ENCODE measurements at regions not wholly inside any gene's neighbourhood (a gene's known extent, or its start where the extent isn't known, plus 50 kb on each side); places are given as distances from the start of the nearest gene placed in this dataset.
A peak's percentile ranks its signal among the peaks of the same experiment; 100 is the strongest.

GRCh38 chr17:34527908-34528470, 51.4 kb upstream of the TMEM132E start:
- H3K9me3 Mint-ChIP-seq = no peaks in the 10 kb centered on the region
- peaks cover 32% of the 10 kb centered on the region for H3K27me3 Mint-ChIP-seq
- no peak overlapping the region for H3K27ac Mint-ChIP-seq
- no peaks in the 10 kb centered on the region for H3K36me3 Mint-ChIP-seq (ENCODE audit: low read depth)
- ATAC-seq (replicated peaks) = no peak
- no peaks in the 10 kb centered on the region for H3K4me1 Mint-ChIP-seq
- H3K4me3 Mint-ChIP-seq = no peak overlapping the region

GRCh38 chr17:34527136-34527907, 52.1 kb upstream of the TMEM132E start:
- H3K27me3 Mint-ChIP-seq = peaks cover 32% of the 10 kb centered on the region
- H3K9me3 Mint-ChIP-seq = no peaks in the 10 kb centered on the region
- H3K36me3 Mint-ChIP-seq (ENCODE audit: low read depth) = no peaks in the 10 kb centered on the region
- H3K4me3 Mint-ChIP-seq = no peak overlapping the region
- H3K27ac Mint-ChIP-seq = no peak overlapping the region
- no peaks in the 10 kb centered on the region for H3K4me1 Mint-ChIP-seq
- ATAC-seq (replicated peaks) = no peak

GRCh38 chr17:34525651-34526050, 53.7 kb upstream of the TMEM132E start:
- no peak overlapping the region for H3K27ac Mint-ChIP-seq
- H3K36me3 Mint-ChIP-seq (ENCODE audit: low read depth) = no peaks in the 10 kb centered on the region
- ATAC-seq (replicated peaks) = no peak
- H3K4me1 Mint-ChIP-seq = no peaks in the 10 kb centered on the region
- peaks cover 27% of the 10 kb centered on the region for H3K27me3 Mint-ChIP-seq
- H3K4me3 Mint-ChIP-seq = no peak overlapping the region
- no peaks in the 10 kb centered on the region for H3K9me3 Mint-ChIP-seq

GRCh38 chr17:34521955-34522354, 57.4 kb upstream of the TMEM132E start:
- Mint-ChIP-seq H3K36me3 (ENCODE audit: low read depth) (no peaks in the 10 kb centered on the region), H3K27me3 (peaks cover 10% of the 10 kb centered on the region), H3K4me1 (no peaks in the 10 kb centered on the region), H3K9me3 (no peaks in the 10 kb centered on the region), H3K4me3 (no peak overlapping the region), H3K27ac (no peak overlapping the region)
- ATAC-seq (replicated peaks) = no peak

GRCh38 chr17:34519282-34519681, 60.1 kb upstream of the TMEM132E start:
- Mint-ChIP-seq H3K4me1 (no peaks in the 10 kb centered on the region), H3K4me3 (no peak overlapping the region), H3K27ac (no peak overlapping the region), H3K36me3 (ENCODE audit: low read depth) (no peaks in the 10 kb centered on the region), H3K9me3 (no peaks in the 10 kb centered on the region), H3K27me3 (peaks cover 19% of the 10 kb centered on the region)
- no peak for ATAC-seq (replicated peaks)

- Mint-ChIP-seq H3K27ac (no peak overlapping the region), H3K36me3 (ENCODE audit: low read depth) (no peaks in the 10 kb centered on the region)
- ATAC-seq (replicated peaks) = no peak
Measured at GRCh38 chr17:34517406-34517805, 62.0 kb upstream of the TMEM132E start.

GRCh38 chr17:34511931-34512330, 67.5 kb upstream of the TMEM132E start:
- Mint-ChIP-seq H3K4me3 (no peak overlapping the region), H3K27ac (no peak overlapping the region), H3K4me1 (no peaks in the 10 kb centered on the region), H3K9me3 (no peaks in the 10 kb centered on the region), H3K36me3 (ENCODE audit: low read depth) (no peaks in the 10 kb centered on the region), H3K27me3 (peaks cover 40% of the 10 kb centered on the region)
- ATAC-seq (replicated peaks) = no peak

More at GRCh38 chr17:34517406-34517805, 62.0 kb upstream of the TMEM132E start:
- Mint-ChIP-seq H3K9me3 (no peaks in the 10 kb centered on the region), H3K27me3 (peaks cover 21% of the 10 kb centered on the region), H3K4me1 (no peaks in the 10 kb centered on the region), H3K4me3 (no peak overlapping the region)

- no peak for ATAC-seq (replicated peaks)
- no peaks in the 10 kb centered on the region for H3K36me3 Mint-ChIP-seq (ENCODE audit: low read depth)
- no peak overlapping the region for H3K27ac Mint-ChIP-seq
- H3K4me3 Mint-ChIP-seq = no peak overlapping the region
- H3K9me3 Mint-ChIP-seq = no peaks in the 10 kb centered on the region
- peaks cover 44% of the 10 kb centered on the region for H3K27me3 Mint-ChIP-seq
- H3K4me1 Mint-ChIP-seq = no peaks in the 10 kb centered on the region
Measured at GRCh38 chr17:34511265-34511664, 68.1 kb upstream of the TMEM132E start.

- H3K4me3 Mint-ChIP-seq = no peak overlapping the region
- peak; percentile 50 for ATAC-seq (replicated peaks)
- no peaks in the 10 kb centered on the region for H3K4me1 Mint-ChIP-seq
- H3K36me3 Mint-ChIP-seq (ENCODE audit: low read depth) = no peaks in the 10 kb centered on the region
- peaks cover 51% of the 10 kb centered on the region for H3K27me3 Mint-ChIP-seq
- H3K27ac Mint-ChIP-seq = no peak overlapping the region
- no peaks in the 10 kb centered on the region for H3K9me3 Mint-ChIP-seq
Measured at GRCh38 chr17:34504814-34505484, 74.4 kb upstream of the TMEM132E start.

GRCh38 chr17:34503528-34504195, 75.7 kb upstream of the TMEM132E start:
- ATAC-seq (replicated peaks) = peak; percentile 49
- H3K4me1 Mint-ChIP-seq = no peaks in the 10 kb centered on the region
- no peak overlapping the region for H3K27ac Mint-ChIP-seq
- H3K27me3 Mint-ChIP-seq = peaks cover 44% of the 10 kb centered on the region
- H3K9me3 Mint-ChIP-seq = no peaks in the 10 kb centered on the region
- no peaks in the 10 kb centered on the region for H3K36me3 Mint-ChIP-seq (ENCODE audit: low read depth)
- H3K4me3 Mint-ChIP-seq = no peak overlapping the region

GRCh38 chr17:34502426-34502825, 77.0 kb upstream of the TMEM132E start:
- no peak overlapping the region for H3K27ac Mint-ChIP-seq
- H3K4me3 Mint-ChIP-seq = no peak overlapping the region
- H3K9me3 Mint-ChIP-seq = no peaks in the 10 kb centered on the region
- no peaks in the 10 kb centered on the region for H3K4me1 Mint-ChIP-seq
- no peaks in the 10 kb centered on the region for H3K36me3 Mint-ChIP-seq (ENCODE audit: low read depth)
- no peak for ATAC-seq (replicated peaks)
- peaks cover 44% of the 10 kb centered on the region for H3K27me3 Mint-ChIP-seq

- H3K4me1 Mint-ChIP-seq = no peaks in the 10 kb centered on the region
- H3K27ac Mint-ChIP-seq = no peak overlapping the region
- H3K36me3 Mint-ChIP-seq (ENCODE audit: low read depth) = no peaks in the 10 kb centered on the region
- H3K9me3 Mint-ChIP-seq = no peaks in the 10 kb centered on the region
- no peak overlapping the region for H3K4me3 Mint-ChIP-seq
- H3K27me3 Mint-ChIP-seq = peaks cover 32% of the 10 kb centered on the region
- ATAC-seq (replicated peaks) = no peak
Measured at GRCh38 chr17:34499576-34499975, 79.8 kb upstream of the TMEM132E start.

- Mint-ChIP-seq H3K9me3 (no peaks in the 10 kb centered on the region), H3K27me3 (peaks cover 35% of the 10 kb centered on the region), H3K4me1 (no peaks in the 10 kb centered on the region), H3K36me3 (ENCODE audit: low read depth) (no peaks in the 10 kb centered on the region), H3K27ac (no peak overlapping the region), H3K4me3 (no peak overlapping the region)
- ATAC-seq (replicated peaks) = no peak
Measured at GRCh38 chr17:34493917-34494316, 85.5 kb upstream of the TMEM132E start.

- Mint-ChIP-seq H3K9me3 (no peaks in the 10 kb centered on the region), H3K27me3 (peaks cover 48% of the 10 kb centered on the region), H3K4me1 (no peaks in the 10 kb centered on the region), H3K4me3 (no peak overlapping the region), H3K36me3 (ENCODE audit: low read depth) (no peaks in the 10 kb centered on the region), H3K27ac (no peak overlapping the region)
- ATAC-seq (replicated peaks) = no peak
Measured at GRCh38 chr17:34487626-34488025, 91.8 kb upstream of the TMEM132E start.

Data from activated T-helper 17 cell treated with anti-CD3 and anti-CD28 coated beads, Interleukin-2, amount 50 U/mL, for 72 hours (primary cell).